ENCODE measurements at regions not wholly inside any gene's neighbourhood (a gene's known extent, or its start where the extent isn't known, plus 50 kb on each side); places are given as distances from the start of the nearest gene placed in this dataset.
"Not testable (repeated sequence)": the region's sequence is repeated elsewhere in the genome, so short reads cannot be mapped to it uniquely, and the experiment has no call there.

GRCh38 chr5:154653764-154654485, 101.3 kb upstream of the LARP1 start:
- intact Hi-C loops (cut with micrococcal nuclease) = no loop called here

DNA sequence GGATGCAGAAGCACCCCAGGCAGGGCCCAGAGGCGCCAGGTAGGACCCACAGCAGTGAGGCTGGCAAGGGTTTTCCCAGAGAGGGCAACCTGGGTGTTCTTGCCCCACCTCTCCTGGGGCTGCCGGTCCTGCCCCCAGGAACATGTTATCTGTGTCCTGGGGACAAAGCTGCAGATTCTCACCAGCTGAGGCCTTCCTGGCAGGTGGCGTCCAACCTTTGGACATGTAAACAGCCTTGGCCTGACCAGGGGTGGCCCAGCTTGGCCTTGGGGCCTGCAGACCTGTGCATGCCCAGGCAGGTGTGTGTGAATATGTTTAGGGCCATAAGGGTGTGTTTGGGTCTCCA, 101.8 kb upstream of the LARP1 start:
- intact Hi-C loops (cut with micrococcal nuclease) = no loop called here

DNA sequence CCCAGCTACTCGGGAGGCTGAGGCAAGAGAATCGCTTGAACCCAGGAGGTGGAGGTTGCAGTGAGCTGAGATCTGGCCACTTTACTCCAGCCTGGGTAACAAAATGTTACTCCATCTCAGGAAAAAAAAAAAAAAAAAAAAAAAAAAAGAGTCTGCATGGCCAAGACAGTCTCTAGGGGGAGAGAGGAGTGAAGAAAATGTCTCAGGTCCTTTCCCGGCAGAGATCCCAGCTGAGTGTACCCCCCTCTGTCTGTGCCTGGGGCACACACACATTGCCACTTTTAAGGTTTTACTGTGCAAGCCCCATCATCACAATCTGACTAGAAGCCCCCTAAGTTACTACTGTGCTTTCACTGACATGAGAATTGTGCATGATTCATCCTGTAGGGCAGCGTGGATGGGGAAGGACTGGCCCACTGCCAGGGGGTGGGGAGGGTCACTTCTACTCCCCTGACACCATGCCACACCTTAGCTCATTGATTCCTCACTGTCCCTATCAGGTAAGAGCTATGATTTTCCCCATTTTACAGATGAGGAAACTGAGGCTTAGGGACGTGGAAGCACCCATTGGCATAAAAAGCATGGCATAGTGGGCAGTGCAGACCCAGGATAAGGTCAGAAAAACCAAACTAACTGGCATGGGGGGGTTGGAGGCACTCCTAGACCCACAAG, 102.3 kb upstream of the LARP1 start:
- intact Hi-C loops (cut with micrococcal nuclease) = no loop called here

- intact Hi-C loops (cut with micrococcal nuclease) = loop anchor here (2.0 kb wide), 3 partner anchors 31 to 353 kb away; partner anchors contain the start of gene CNOT8
Observed at GRCh38 chr5:154651795-154652194, 103.4 kb upstream of the LARP1 start.

GRCh38 chr5:154648706-154649105, 106.5 kb upstream of the LARP1 start:
- intact Hi-C loops (cut with micrococcal nuclease) = no loop called here

DNA sequence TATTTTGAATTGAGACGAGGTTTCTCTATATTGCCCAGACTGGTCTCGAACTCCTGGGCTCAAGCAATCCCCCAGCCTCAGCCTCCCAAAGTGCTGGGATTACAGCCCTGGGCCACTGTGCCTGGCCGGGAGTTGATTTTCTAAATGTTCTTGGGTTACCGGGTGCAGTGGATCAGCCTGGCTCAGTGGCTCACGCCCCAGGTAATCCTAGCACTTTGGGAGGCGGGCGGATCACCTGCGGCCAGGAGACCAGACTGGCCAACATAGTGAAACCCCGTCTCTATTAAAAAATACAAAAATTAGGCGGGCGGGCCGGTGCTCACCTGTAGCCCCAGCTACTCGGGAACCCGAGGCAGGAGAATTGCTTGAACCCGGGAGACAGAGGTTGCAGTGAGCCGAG, 106.9 kb upstream of the LARP1 start:
- intact Hi-C loops (cut with micrococcal nuclease) = no loop called here

GRCh38 chr5:154647761-154648145, 107.4 kb upstream of the LARP1 start:
- intact Hi-C loops (cut with micrococcal nuclease) = no loop called here

DNA sequence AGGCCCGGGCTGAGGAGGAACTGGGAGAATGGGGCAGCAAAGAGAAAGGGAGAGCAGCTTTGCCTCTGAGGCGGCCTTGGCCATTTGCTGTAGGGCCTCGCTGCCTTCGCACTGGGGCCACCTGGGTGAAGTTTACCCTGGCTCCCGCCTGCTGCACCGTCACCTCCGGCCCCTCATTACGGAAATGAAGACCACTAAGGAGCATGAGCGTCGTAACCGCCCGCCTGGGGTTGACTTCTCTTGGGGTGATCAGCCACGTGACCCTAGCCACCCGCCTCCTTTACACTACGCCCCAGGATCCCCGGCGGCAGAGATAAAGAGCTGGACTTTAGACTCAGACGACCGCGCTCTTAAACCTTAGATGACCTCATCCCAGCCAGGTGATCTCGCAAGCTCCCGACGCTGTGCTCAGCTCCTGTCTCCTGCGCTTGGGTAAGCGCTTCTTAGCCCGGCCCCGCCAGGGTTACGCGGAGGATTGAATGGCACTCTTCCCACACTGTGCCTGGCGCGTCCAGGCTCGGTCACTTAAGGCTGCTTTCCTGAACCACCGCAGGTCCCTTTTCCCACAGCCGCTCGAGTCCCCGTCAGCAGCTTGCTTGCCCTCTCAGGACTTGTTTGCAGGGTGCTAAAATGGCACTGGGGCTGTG, 107.9 kb upstream of the LARP1 start:
- intact Hi-C loops (cut with micrococcal nuclease) = no loop called here

DNA sequence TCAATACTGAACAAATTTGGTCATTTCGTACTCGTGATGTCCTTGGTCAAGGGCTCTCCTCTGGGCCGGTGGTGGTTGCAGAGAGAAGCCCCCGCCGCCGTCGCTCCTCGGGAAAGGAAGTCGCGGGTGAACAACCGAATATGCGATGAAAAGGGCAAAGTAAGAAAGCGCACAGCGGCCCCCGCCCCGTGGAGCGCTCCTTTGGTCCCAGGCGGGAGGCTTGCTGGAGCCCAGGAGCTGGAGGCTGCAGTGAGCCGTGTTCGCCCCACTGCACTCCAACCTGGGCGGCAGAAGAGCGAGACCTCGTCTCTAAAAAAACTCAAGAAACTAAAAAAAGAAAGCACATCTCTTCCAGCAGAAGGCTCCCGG, 108.4 kb upstream of the LARP1 start:
- intact Hi-C loops (cut with micrococcal nuclease) = no loop called here

DNA sequence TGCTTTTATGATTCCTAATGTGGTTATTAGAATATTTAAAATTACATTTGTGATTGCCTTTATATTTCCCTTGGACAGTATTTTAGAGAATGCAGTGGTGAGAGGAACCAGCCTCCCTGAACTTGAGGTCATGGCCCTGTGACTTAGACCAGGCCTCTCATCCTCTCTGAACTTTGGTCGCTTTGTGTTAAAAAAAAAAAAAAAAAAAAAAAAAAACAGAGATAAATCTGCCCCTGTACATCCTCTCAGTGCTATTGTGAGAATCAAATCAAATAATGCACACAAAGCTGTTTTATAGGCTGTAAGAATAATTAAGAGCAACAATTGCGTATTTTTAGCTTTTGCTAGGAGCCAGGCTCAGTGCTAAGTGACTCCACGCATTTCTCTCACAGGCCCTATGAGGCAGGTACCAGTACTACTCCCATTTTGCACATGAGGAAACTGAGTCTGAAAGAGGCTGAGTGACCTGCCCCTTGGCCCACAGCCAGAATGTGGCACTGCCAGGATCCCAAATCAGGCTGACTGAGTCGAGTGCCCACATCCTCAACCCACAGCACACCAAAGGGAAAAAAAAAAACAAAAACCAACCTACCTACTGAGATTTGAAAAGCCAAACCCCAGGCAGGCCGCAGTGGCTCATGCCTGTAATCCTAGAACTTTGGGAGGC, 110.3 kb upstream of the LARP1 start:
- intact Hi-C loops (cut with micrococcal nuclease) = loop anchor here (5.0 kb wide), 1 partner anchor 673 kb away; no protein-coding TSS in a partner anchor

DNA sequence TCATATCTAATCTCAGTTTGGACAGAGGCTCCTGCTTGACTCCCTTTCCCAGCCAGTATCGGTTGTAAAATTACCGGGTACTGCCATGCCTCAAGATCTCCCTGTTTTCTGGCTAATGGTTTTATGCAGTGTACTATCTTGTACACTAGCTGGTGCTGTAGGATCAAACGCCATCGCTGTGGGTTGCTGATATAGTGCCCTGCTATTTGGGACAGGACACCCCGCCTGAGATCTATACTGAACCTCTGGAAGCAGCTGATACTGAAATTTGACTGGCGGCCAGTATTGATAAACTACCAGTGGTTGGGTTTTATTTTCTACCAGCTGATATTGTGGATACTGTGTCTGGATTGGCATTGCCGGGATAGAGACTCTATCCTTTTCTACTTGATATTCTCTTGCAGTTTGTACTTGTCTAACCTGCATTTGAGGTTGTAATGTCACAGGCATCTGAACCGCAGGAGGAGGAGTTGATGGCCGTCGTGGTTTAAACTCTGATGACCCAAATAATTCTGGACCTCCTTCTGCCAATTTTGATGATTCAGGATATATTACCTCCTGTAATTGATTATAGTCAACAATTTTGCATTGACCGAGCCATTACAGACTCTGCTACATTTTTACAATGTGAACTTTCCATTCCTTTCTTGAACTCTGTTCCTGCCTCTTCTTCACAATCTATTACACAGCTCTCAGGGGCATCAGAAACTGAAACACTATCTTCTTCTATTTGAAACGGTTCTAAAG, 112.5 kb upstream of the LARP1 start:
- intact Hi-C loops (cut with micrococcal nuclease) = loop anchor here (5.0 kb wide), 1 partner anchor 670 kb away; no protein-coding TSS in a partner anchor

- intact Hi-C loops (cut with micrococcal nuclease) = loop anchor here (2.0 to 5.0 kb wide), 2 partner anchors 568 to 668 kb away; no protein-coding TSS in a partner anchor
Observed at GRCh38 chr5:154640213-154640831, 114.9 kb upstream of the LARP1 start.

- intact Hi-C loops (cut with micrococcal nuclease) = not testable (repeated sequence)
Observed at GRCh38 chr5:154636786-154637185, 118.4 kb upstream of the LARP1 start.

DNA sequence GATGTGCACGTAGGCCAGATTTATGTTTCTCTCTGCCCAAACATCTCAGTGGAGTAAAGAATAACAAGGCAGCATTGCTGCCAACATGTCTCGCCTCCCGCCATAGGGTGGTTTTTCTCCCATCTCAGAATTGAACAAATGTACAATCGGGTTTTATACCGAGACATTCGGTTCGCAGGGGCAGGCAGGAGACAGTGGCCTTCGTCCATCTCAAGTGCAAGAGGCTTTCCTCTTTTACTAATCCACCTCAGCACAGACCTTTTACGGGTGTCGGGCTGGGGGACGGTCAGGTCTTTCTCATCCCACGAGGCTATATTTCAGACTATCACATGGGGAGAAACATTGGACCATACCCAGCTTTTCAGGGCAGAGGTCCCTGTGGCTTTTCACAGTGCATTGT, 118.9 kb upstream of the LARP1 start:
- intact Hi-C loops (cut with micrococcal nuclease) = not testable (repeated sequence)

DNA sequence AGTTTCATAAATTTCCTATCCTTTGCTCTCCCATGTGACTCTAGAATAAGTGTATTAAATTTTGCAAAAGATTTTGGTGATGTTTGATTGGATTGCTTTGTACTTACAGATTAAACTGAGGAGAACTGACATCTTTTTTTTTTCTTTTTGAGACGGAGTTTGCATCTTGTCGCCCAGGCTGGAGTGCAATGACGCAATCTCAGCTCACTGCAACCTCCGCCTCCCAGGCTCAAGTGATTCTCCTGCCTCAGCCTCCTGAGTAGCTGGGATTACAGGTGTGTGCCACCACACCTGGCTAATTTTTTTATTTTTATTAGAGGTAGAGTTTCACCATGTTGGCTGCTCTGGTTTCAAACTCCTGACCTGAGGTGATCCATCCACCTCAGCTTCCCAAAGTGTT, 121.4 kb upstream of the LARP1 start:
- intact Hi-C loops (cut with micrococcal nuclease) = not testable (repeated sequence)

DNA sequence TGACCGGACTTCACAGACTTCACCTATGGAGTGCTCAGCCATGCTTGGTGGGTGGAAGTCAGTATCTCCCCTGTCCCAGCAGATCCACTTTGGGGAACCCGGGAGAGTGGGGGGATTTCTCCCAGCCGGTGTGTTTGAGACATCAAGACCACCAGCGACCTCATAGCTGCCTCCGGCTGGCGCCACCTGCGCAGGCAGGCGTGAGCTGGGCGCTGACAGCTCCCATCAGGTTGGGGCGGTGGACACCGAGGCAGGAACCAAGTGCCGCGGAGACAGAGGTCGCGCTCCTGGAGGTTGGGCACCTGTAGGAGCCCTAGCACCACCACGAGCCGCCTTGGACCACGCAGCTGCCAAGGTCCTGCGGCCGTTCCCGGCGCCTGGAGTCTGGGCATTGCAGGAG, 124.0 kb upstream of the LARP1 start:
- intact Hi-C loops (cut with micrococcal nuclease) = no loop called here

DNA sequence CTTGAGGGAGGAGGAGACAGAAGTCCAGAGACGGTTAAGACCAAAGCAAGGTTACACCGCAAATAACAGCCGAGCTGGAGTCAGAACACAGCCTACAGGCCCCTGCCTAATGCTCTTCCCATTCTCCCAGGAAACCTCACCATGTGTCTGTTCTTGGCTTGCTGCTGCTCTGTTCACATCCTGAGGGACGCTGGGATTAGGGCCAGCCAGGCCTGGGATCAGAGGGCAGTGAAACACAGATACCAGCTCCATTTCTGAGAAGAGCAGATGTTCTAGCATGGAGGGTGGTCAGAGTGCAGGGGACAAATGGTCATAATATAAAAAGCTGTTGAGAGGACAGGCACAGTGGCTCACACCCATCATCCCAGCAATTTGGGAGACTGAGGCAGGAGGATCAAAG, 124.8 kb upstream of the LARP1 start:
- intact Hi-C loops (cut with micrococcal nuclease) = no loop called here

GRCh38 chr5:154628685-154629084, 126.5 kb upstream of the LARP1 start:
- intact Hi-C loops (cut with micrococcal nuclease) = no loop called here

DNA sequence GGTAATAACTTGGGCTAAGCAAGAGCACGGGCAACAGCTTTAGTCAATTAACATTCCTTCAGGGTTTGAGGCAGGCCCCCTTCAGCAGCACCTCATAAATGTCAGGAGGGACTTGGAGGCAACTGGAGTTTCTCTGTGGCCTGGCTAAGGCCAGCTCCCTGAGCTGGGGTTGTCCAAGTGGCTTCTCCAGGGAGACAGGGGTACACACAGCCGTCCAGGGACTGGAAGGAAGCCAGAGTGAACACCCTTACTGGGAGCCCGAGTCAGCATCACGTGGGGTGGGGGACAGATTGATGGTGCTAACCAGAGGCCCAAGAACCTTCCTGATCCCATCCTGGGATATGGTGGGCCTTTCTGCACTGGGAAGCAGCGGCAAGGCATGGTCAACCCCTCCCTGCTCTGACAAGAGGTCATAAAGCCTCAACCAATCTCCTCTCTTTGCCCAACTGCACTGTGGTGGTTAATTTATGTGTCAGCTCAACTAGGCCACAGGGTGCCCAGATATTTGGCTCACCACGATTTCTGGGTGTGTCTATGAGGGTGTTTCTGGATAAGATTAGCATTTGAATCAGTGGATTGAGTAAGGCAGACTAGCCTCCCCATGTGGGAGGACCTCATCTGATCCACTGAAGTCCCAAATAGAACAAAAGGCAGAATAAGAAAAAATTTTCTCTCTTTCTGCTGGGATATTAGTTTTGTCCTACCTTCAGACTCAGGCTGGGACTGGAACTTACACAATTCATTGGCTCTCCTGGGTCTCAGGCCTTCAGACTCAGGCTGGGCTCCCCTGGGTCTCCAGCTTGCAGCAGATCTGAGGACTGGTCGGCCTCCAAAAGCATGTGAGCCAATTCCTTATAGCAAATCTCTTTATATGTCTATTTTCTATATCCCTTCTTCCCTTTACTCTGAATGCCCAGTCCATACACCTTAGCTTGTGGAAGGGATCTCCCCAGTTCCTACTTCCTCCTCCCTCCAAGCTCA, 127.2 kb upstream of the LARP1 start:
- intact Hi-C loops (cut with micrococcal nuclease) = no loop called here

Measured in T-helper 2 cell treated with Interferon-gamma antibody and Interleukin-4, amounts not matched to agents 100 ng/mL and 5 ng/mL, for 36 hours (primary cell).